H1 (cell line): ENCODE measurements at regions not wholly inside any gene's neighbourhood (a gene's known extent, or its start where the extent isn't known, plus 50 kb on each side); places are given as distances from the start of the nearest gene placed in this dataset.

Source experiments
- CHD7 ChIP-seq: fragments of 300-600 bp; sonication (generic); IDR thresholded peaks from 2 replicates; pipeline ENCODE4 v1.7.1; 2012; ENCODE audit warnings: low read length, moderate library complexity, mild to moderate bottlenecking, inconsistent platforms; ENCODE audit not compliant: insufficient replicate concordance
- CREB1 ChIP-seq: IDR thresholded peaks from 2 replicates; pipeline ENCODE4 v1.6.1; 2012; ENCODE audit warnings: inconsistent platforms
- KDM5A ChIP-seq: fragments of 200-600 bp; IDR thresholded peaks from 2 replicates; pipeline ENCODE4 v1.7.1; 2012; ENCODE audit warnings: mild to moderate bottlenecking, low read length, inconsistent platforms, mixed read lengths
- SIN3A ChIP-seq, 2 experiments: IDR thresholded peaks in 1 of 2; conservative IDR thresholded peaks in 1 of 2; 2 replicates each; pipeline ENCODE4 v1.6.1; 2011 to 2012; ENCODE audit warnings: low read length in 2 of 2, improper control_type of control experiment in 1 of 2, low read depth in 1 of 2, mild to moderate bottlenecking in 1 of 2

- TF ChIP-seq CHD7 (no peak), CREB1 (no peak), SIN3A (conservative IDR thresholded peaks at IDR 0.05 in 1 of 2, IDR thresholded peaks at IDR 0.05 in 1 of 2; ENCODE audit: low read depth in 1 of 2, low read length in 2 of 2) (no peak), KDM5A (no peak)
These were observed 327.0 kb downstream of the IZUMO3 start (continued) for GRCh38 chr9:24218656-24219055.
